OCI-LY1 (cell line): ENCODE measurements at regions not wholly inside any gene's neighbourhood (a gene's known extent, or its start where the extent isn't known, plus 50 kb on each side); places are given as distances from the start of the nearest gene placed in this dataset.

ENCODE experiments used
- H2AFZ ChIP-seq: fragments of 200-600 bp; sonication (generic), shearing (Covaris generic); 2 replicates; pipeline ENCODE4 v1.6.0; 2014; ENCODE audit warnings: antibody characterized with exemption, mild to moderate bottlenecking, low read length
- H3F3A ChIP-seq: fragments of 200-600 bp; sonication (generic), shearing (Covaris generic); 2 replicates; pipeline ENCODE4 v1.6.0; 2014; ENCODE audit warnings: mild to moderate bottlenecking, antibody characterized with exemption, low read length, moderate library complexity; ENCODE audit not compliant: insufficient read depth
- H3K27ac ChIP-seq: fragments of 200-600 bp; sonication (generic); 2 replicates; pipeline ENCODE4 v1.5.1; 2014; ENCODE audit warnings: low read length, mixed run types, mild to moderate bottlenecking, low read depth; ENCODE audit not compliant: poor library complexity, severe bottlenecking
- H3K27me3 ChIP-seq: fragments of 200-600 bp; sonication (generic); 2 replicates; pipeline ENCODE4 v1.6.0; 2014; ENCODE audit warnings: antibody characterized with exemption, mild to moderate bottlenecking, low read length, moderate library complexity; ENCODE audit not compliant: insufficient read depth
- H3K36me3 ChIP-seq: fragments of 200-600 bp; sonication (generic); 2 replicates; pipeline ENCODE4 v1.6.1; 2014; ENCODE audit warnings: mild to moderate bottlenecking, antibody characterized with exemption, low read length, moderate library complexity, mixed read lengths; ENCODE audit not compliant: insufficient read depth
- H3K4me1 ChIP-seq: fragments of 200-600 bp; sonication (generic); 2 replicates; pipeline ENCODE4 v1.5.1; 2014; ENCODE audit warnings: mild to moderate bottlenecking, low read length, moderate library complexity; ENCODE audit not compliant: insufficient read depth, severe bottlenecking
- H3K4me2 ChIP-seq: fragments of 200-600 bp; sonication (generic), shearing (Covaris generic); 2 replicates; pipeline ENCODE4 v1.6.1; 2014; ENCODE audit warnings: low read length
- H3K4me3 ChIP-seq: fragments of 200-600 bp; sonication (generic); 2 replicates; pipeline ENCODE4 v1.5.1; 2014; ENCODE audit warnings: low read length, low read depth, mild to moderate bottlenecking, mixed read lengths; ENCODE audit not compliant: poor library complexity, severe bottlenecking
- H3K79me2 ChIP-seq: fragments of 200-600 bp; shearing (Covaris generic); 2 replicates; pipeline ENCODE4 v1.6.1; 2016; ENCODE audit warnings: mixed run types, low read length, mixed read lengths; ENCODE audit not compliant: insufficient read depth
- H3K9ac ChIP-seq: fragments of 200-600 bp; sonication (generic), shearing (Covaris generic); 2 replicates; pipeline ENCODE4 v1.6.1; 2014; ENCODE audit warnings: mild to moderate bottlenecking, low read length, mixed read lengths
- H3K9me2 ChIP-seq: fragments of 200-600 bp; sonication (generic), shearing (Covaris generic); 2 replicates; pipeline ENCODE4 v1.6.1; 2014; ENCODE audit warnings: low read depth, mild to moderate bottlenecking, low read length, mixed read lengths
- H3K9me3 ChIP-seq: fragments of 200-600 bp; shearing (Covaris generic); 2 replicates; pipeline ENCODE4 v1.6.1; 2014; ENCODE audit warnings: low read length, mixed read lengths
- H4K20me1 ChIP-seq: fragments of 200-600 bp; sonication (generic), shearing (Covaris generic); 2 replicates; pipeline ENCODE4 v1.6.0; 2016; ENCODE audit warnings: mild to moderate bottlenecking, low read length; ENCODE audit not compliant: insufficient read depth
- EZH2 ChIP-seq: fragments of 200-600 bp; sonication (generic), shearing (Covaris generic); IDR thresholded peaks from 2 replicates; pipeline ENCODE4 v1.8.0; 2017; ENCODE audit warnings: borderline replicate concordance, mixed run types, mild to moderate bottlenecking, antibody characterized with exemption, low read length, moderate library complexity, mixed read lengths
- TF ChIP-seq, protein P1 (sequence below): fragments of 200-600 bp; sonication (generic), shearing (Covaris generic); IDR thresholded peaks from 2 replicates; pipeline ENCODE4 v1.5.1; 2017; ENCODE audit warnings: mild to moderate bottlenecking, antibody characterized with exemption, low read length, moderate library complexity, mixed read lengths

DNA sequence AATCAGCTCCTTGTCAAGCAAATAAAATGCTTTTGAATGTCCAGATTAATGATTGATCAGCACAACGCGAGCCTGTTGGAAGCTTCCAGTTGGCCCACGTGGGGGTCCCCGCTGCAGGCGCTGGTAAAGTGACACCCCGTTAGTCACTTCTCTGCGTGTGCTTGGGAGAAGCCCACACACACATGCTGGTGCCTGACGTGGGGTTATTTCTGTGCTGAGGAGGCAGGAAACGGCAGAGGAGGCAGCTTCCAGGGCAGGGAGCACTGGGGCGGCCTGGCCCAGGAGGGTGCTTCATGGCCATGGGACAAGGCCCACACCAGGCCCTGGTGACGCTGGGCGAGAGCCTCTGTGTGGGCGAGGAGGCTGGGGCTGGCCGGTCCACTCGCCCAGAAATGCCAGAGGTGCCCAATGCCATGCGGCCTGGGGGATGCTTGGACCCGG, 101.5 kb downstream of the KIF26A start:
- H3K9ac ChIP-seq = no peak overlapping the region
- H3K4me2 ChIP-seq = no peak overlapping the region
- H3F3A ChIP-seq = no peaks in the 10 kb centered on the region
- no peaks in the 10 kb centered on the region for H4K20me1 ChIP-seq
- peaks cover 9% of the 10 kb centered on the region; the same call in 1 of the 2 replicates for H3K27me3 ChIP-seq
- H2AFZ ChIP-seq = no peak overlapping the region
- no peak for TF ChIP-seq EZH2
- TF ChIP-seq, protein P1, sequence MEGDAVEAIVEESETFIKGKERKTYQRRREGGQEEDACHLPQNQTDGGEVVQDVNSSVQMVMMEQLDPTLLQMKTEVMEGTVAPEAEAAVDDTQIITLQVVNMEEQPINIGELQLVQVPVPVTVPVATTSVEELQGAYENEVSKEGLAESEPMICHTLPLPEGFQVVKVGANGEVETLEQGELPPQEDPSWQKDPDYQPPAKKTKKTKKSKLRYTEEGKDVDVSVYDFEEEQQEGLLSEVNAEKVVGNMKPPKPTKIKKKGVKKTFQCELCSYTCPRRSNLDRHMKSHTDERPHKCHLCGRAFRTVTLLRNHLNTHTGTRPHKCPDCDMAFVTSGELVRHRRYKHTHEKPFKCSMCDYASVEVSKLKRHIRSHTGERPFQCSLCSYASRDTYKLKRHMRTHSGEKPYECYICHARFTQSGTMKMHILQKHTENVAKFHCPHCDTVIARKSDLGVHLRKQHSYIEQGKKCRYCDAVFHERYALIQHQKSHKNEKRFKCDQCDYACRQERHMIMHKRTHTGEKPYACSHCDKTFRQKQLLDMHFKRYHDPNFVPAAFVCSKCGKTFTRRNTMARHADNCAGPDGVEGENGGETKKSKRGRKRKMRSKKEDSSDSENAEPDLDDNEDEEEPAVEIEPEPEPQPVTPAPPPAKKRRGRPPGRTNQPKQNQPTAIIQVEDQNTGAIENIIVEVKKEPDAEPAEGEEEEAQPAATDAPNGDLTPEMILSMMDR = no peak
- no peaks in the 10 kb centered on the region for H3K79me2 ChIP-seq
- H3K9me3 ChIP-seq = no peaks in the 10 kb centered on the region
- H3K27ac ChIP-seq = no peak overlapping the region
- no peaks in the 10 kb centered on the region for H3K9me2 ChIP-seq
- H3K36me3 ChIP-seq = no peaks in the 10 kb centered on the region
- no peak overlapping the region for H3K4me3 ChIP-seq
- H3K4me1 ChIP-seq = no peaks in the 10 kb centered on the region

DNA sequence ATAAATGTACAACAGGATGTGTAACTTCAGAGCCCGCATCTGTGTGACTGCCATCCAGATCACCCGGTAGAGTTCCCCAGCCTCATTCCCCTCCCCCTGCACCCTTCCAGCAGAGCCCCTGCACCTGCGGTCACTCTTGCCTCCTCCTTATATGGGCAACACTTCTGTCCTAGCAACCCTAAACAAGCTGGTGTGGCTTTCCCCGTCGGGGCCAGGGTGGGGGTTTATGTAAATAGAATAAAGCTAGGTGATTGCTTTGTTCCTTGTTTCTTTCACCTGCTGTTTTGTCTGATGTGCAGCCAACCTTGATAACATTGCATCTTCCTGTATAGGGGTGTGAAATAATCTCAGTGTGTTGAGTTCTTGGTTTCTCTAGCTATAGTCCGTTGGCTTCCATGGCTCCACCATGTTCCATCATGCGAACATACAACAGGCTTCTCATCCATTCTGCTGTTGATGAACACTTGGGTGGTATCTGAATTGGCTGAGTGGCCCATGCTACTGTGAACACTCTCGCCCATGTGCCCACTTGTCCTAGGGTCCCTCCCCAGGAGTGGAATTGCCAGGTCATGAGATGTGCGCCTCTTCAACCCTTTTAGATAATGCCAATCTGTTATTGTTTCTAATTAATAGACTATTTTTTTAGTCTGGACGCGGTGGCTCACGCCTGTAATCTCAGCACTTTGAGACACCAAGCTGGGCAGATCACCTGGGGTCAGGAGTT, 102.2 kb downstream of the KIF26A start:
- no peak overlapping the region for H3K4me3 ChIP-seq
- H3K9ac ChIP-seq = no peak overlapping the region
- H3K4me1 ChIP-seq = no peaks in the 10 kb centered on the region
- no peaks in the 10 kb centered on the region for H3F3A ChIP-seq
- H3K27ac ChIP-seq = no peak overlapping the region
- H3K79me2 ChIP-seq = no peaks in the 10 kb centered on the region
- H3K9me3 ChIP-seq = peaks cover 3% of the 10 kb centered on the region; the same call in 1 of the 2 replicates
- TF ChIP-seq, protein P1 = no peak
- TF ChIP-seq EZH2 = no peak
- H3K36me3 ChIP-seq = no peaks in the 10 kb centered on the region
- no peaks in the 10 kb centered on the region for H3K9me2 ChIP-seq
- H2AFZ ChIP-seq = no peak overlapping the region
- peaks cover 9% of the 10 kb centered on the region; the same call in 1 of the 2 replicates for H3K27me3 ChIP-seq
- H3K4me2 ChIP-seq = no peak overlapping the region
- H4K20me1 ChIP-seq = no peaks in the 10 kb centered on the region

DNA sequence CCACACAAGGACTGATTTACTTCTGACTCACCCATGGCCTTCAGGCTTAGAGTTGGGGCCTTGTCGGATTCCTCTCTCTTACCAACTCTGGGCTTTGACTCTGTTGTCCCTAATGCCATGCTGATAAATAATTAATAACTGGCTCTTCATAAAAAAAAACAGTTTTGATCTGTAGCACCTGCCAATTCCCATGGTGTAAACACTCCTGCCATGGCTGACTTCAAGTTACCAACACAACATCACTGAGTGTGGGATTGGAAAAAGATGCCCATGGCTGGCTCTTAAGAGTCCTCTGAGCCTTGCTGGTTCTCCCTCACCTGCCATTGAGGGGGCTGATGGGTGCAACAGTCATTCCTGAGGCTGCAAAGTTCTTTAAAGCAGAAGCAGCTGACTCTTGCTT, 104.8 kb downstream of the KIF26A start:
- H3K79me2 ChIP-seq = no peaks in the 10 kb centered on the region
- H4K20me1 ChIP-seq = no peaks in the 10 kb centered on the region
- H3K9me3 ChIP-seq = peaks cover 5% of the 10 kb centered on the region; the same call in 1 of the 2 replicates
- H2AFZ ChIP-seq = no peak overlapping the region
- no peak overlapping the region for H3K9ac ChIP-seq
- TF ChIP-seq EZH2 = no peak
- TF ChIP-seq, protein P1 = no peak
- no peaks in the 10 kb centered on the region for H3K36me3 ChIP-seq
- no peaks in the 10 kb centered on the region for H3F3A ChIP-seq
- no peak overlapping the region for H3K4me3 ChIP-seq
- H3K4me2 ChIP-seq = no peak overlapping the region
- no peaks in the 10 kb centered on the region for H3K4me1 ChIP-seq
- H3K27me3 ChIP-seq = peaks cover 9% of the 10 kb centered on the region; the same call in 1 of the 2 replicates
- H3K27ac ChIP-seq = no peak overlapping the region
- no peaks in the 10 kb centered on the region for H3K9me2 ChIP-seq
